ENCODE measurements at regions not wholly inside any gene's neighbourhood (a gene's known extent, or its start where the extent isn't known, plus 50 kb on each side); places are given as distances from the start of the nearest gene placed in this dataset.

- TF ChIP-seq CTCF (IDR thresholded peaks at IDR 0.05; ENCODE audit: low read depth, low read length, poor library complexity, severe bottlenecking), result no peak
- no peak for TF ChIP-seq EZH2phosphoT487 (IDR thresholded peaks at IDR 0.05; ENCODE audit: borderline replicate concordance, low read length)
Measured at GRCh38 chr2:181790716-181791649, 100.5 kb upstream of the ITPRID2 start.
